PFSK-1 (cell line): ENCODE measurements at regions not wholly inside any gene's neighbourhood (a gene's known extent, or its start where the extent isn't known, plus 50 kb on each side); places are given as distances from the start of the nearest gene placed in this dataset.

ENCODE experiments used
- FOXP2 ChIP-seq: optimal IDR thresholded peaks from 2 replicates; pipeline ENCODE3; 2011; ENCODE audit warnings: borderline replicate concordance, control low read depth, inconsistent platforms; ENCODE audit not compliant: insufficient read depth; ENCODE audit errors: extremely low read length, extremely low read depth
- POLR2AphosphoS5 ChIP-seq: IDR thresholded peaks from 2 replicates; pipeline ENCODE4 v1.6.1; 2012; ENCODE audit warnings: low read depth, mild to moderate bottlenecking, control low read depth, low read length, moderate library complexity
- SIN3A ChIP-seq: IDR thresholded peaks from 2 replicates; pipeline ENCODE4 v1.6.1; 2012; ENCODE audit warnings: mild to moderate bottlenecking, low read length, moderate library complexity, borderline replicate concordance; ENCODE audit not compliant: insufficient read depth
- TAF1 ChIP-seq: IDR thresholded peaks from 2 replicates; pipeline ENCODE4 v1.6.1; 2012; ENCODE audit warnings: low read length, control low read depth, borderline replicate concordance; ENCODE audit not compliant: insufficient read depth
- TF ChIP-seq, protein P1 (sequence below), 2 experiments: IDR thresholded peaks; 2 replicates each; pipeline versions ENCODE4 v1.6.1 to v1.8.0; 2011 to 2012; ENCODE audit warnings: low read depth in 2 of 2, low read length in 2 of 2, control low read depth in 1 of 2, inconsistent platforms in 1 of 2, mild to moderate bottlenecking in 1 of 2, moderate library complexity in 1 of 2; ENCODE audit not compliant: insufficient read depth in 1 of 2

- TF ChIP-seq POLR2AphosphoS5 = no peak
- no peak for TF ChIP-seq FOXP2
- TF ChIP-seq TAF1 = no peak
- no peak for TF ChIP-seq SIN3A
Observed at GRCh38 chr7:51949726-51950644, 633.4 kb upstream of the COBL start.

GRCh38 chr7:51930834-51931233 is 614.2 kb upstream of the COBL start:
- TF ChIP-seq TAF1 (no peak), SIN3A (no peak), FOXP2 (no peak), POLR2AphosphoS5 (no peak)

DNA sequence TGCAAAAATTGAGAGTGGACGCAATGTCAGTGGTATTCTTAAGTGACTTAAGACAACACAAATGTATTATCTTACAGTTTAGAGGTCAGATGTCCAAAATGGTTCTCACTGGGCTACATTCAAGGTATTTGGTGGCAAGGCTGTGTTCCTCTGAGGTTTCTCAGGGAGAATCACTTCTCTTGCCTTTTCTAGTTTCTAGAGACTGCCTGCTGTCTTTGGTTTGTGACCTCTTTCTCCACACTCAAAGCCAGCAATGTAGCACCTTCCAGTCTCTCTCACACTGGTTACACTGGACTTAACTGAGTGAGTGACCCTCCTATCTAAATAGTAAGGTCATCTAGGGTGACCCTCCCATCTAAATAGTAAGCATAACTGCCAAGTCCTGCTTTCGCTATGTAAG is 613.2 kb upstream of the COBL start:
- TF ChIP-seq FOXP2 (no peak), SIN3A (no peak), POLR2AphosphoS5 (no peak), TAF1 (no peak)
- TF ChIP-seq, protein P1, sequence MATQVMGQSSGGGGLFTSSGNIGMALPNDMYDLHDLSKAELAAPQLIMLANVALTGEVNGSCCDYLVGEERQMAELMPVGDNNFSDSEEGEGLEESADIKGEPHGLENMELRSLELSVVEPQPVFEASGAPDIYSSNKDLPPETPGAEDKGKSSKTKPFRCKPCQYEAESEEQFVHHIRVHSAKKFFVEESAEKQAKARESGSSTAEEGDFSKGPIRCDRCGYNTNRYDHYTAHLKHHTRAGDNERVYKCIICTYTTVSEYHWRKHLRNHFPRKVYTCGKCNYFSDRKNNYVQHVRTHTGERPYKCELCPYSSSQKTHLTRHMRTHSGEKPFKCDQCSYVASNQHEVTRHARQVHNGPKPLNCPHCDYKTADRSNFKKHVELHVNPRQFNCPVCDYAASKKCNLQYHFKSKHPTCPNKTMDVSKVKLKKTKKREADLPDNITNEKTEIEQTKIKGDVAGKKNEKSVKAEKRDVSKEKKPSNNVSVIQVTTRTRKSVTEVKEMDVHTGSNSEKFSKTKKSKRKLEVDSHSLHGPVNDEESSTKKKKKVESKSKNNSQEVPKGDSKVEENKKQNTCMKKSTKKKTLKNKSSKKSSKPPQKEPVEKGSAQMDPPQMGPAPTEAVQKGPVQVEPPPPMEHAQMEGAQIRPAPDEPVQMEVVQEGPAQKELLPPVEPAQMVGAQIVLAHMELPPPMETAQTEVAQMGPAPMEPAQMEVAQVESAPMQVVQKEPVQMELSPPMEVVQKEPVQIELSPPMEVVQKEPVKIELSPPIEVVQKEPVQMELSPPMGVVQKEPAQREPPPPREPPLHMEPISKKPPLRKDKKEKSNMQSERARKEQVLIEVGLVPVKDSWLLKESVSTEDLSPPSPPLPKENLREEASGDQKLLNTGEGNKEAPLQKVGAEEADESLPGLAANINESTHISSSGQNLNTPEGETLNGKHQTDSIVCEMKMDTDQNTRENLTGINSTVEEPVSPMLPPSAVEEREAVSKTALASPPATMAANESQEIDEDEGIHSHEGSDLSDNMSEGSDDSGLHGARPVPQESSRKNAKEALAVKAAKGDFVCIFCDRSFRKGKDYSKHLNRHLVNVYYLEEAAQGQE (IDR thresholded peaks at IDR 0.05; ENCODE audit: insufficient read depth in 1 of 2, low read depth in 2 of 2, low read length in 2 of 2) = no peak

GRCh38 chr7:51927738-51928137 is 611.1 kb upstream of the COBL start:
- TF ChIP-seq POLR2AphosphoS5 (no peak), SIN3A (no peak), TAF1 (no peak), FOXP2 (no peak)
- TF ChIP-seq, protein P1 (IDR thresholded peaks at IDR 0.05; ENCODE audit: insufficient read depth in 1 of 2, low read depth in 2 of 2, low read length in 2 of 2) = no peak

DNA sequence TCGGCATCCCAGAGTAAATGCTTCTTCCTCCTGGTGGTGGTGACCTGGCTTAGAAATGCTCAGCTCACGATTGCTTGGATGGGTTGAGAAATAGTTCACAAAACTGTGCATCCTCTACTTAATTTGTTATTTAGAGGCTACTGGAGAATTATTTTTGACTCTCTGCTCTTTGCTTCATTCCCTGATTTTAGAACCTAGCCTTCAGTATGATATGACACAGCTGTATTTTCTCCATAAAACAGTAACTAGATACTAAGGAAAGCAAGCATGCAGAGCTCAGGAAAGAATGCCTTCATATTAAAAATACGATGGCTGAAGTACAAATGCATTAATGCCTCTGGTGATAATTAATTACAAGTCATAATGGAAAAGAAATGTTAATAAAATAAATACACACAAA is 602.0 kb upstream of the COBL start:
- no peak for TF ChIP-seq SIN3A
- no peak for TF ChIP-seq POLR2AphosphoS5
- no peak for TF ChIP-seq FOXP2
- TF ChIP-seq TAF1 = no peak
- TF ChIP-seq, protein P1 (IDR thresholded peaks at IDR 0.05; ENCODE audit: insufficient read depth in 1 of 2, low read depth in 2 of 2, low read length in 2 of 2) = no peak

- TF ChIP-seq TAF1 (no peak), FOXP2 (no peak), SIN3A (no peak), POLR2AphosphoS5 (no peak)
- TF ChIP-seq, protein P1 (IDR thresholded peaks at IDR 0.05; ENCODE audit: insufficient read depth in 1 of 2, low read depth in 2 of 2, low read length in 2 of 2) = no peak
Observed at GRCh38 chr7:51901489-51901840, 584.9 kb upstream of the COBL start.
